IMR-90 (cell line): ENCODE measurements at regions not wholly inside any gene's neighbourhood (a gene's known extent, or its start where the extent isn't known, plus 50 kb on each side); places are given as distances from the start of the nearest gene placed in this dataset.

Source experiments
- CTCF ChIP-seq: conservative IDR thresholded peaks from 2 replicates; pipeline ENCODE4 v1.5.1; 2012; ENCODE audit warnings: mild to moderate bottlenecking, low read depth, low read length, improper control_type of control experiment
- TF ChIP-seq, protein P1 (sequence below): fragments of 150-350 bp; IDR thresholded peaks from 2 replicates; pipeline ENCODE4 v1.6.1; 2017; ENCODE audit warnings: mild to moderate bottlenecking, antibody characterized with exemption, low read length, low read depth

DNA sequence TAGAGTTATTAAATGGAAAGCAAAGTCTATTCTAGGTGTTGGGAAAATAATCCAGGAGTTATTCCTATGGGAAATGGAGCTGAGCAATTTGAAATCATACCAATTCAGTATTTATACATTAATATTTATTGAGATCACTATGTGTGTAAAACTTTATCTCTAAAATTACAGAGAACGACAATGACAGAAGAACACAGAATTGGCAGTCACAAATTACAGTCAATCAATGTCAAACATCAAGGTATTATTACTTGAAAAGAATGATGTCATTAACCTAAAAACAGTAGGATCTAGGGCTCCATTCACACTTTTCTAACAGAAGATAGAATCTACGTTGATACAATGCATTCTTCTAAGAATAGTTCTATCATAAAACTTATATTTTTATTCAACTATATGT lies 154.9 kb upstream of the GJE1 start:
- TF ChIP-seq CTCF, result no peak
- TF ChIP-seq, protein P1, sequence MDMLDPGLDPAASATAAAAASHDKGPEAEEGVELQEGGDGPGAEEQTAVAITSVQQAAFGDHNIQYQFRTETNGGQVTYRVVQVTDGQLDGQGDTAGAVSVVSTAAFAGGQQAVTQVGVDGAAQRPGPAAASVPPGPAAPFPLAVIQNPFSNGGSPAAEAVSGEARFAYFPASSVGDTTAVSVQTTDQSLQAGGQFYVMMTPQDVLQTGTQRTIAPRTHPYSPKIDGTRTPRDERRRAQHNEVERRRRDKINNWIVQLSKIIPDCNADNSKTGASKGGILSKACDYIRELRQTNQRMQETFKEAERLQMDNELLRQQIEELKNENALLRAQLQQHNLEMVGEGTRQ, result no peak
